Effector memory CD4-positive, alpha-beta T cell (primary cell): ENCODE measurements at regions not wholly inside any gene's neighbourhood (a gene's known extent, or its start where the extent isn't known, plus 50 kb on each side); places are given as distances from the start of the nearest gene placed in this dataset.

Experiments used
- DNase-seq, 3 donors: peaks; one replicate each; pipeline ENCODE4 v3.0.0-alpha.2; 2020
- H3K27ac ChIP-seq: 2 replicates; pipeline ENCODE4 v1.7.0; 2013; ENCODE audit warnings: mild to moderate bottlenecking, low read length, moderate library complexity; ENCODE audit not compliant: insufficient read depth, poor library complexity, severe bottlenecking
- H3K27me3 ChIP-seq: replicated peaks from 2 replicates; pipeline ENCODE4 v1.7.0; 2013; ENCODE audit warnings: mild to moderate bottlenecking, low read length; ENCODE audit not compliant: insufficient read depth, control insufficient read depth, poor library complexity, severe bottlenecking
- H3K36me3 ChIP-seq: 2 replicates; pipeline ENCODE4 v1.7.0; 2013; ENCODE audit warnings: mild to moderate bottlenecking, low read length, moderate library complexity; ENCODE audit not compliant: control insufficient read depth, insufficient read depth
- H3K4me1 ChIP-seq: 2 replicates; pipeline ENCODE4 v1.7.0; 2013; ENCODE audit warnings: low read length, mild to moderate bottlenecking; ENCODE audit not compliant: control insufficient read depth, insufficient read depth, poor library complexity, severe bottlenecking
- H3K4me3 ChIP-seq: 2 replicates; pipeline ENCODE4 v1.7.0; 2013; ENCODE audit warnings: low read length, low read depth, mild to moderate bottlenecking; ENCODE audit not compliant: insufficient read depth, poor library complexity, severe bottlenecking
- H3K9me3 ChIP-seq: 2 replicates; pipeline ENCODE4 v1.7.0; 2013; ENCODE audit warnings: mild to moderate bottlenecking, low read length, moderate library complexity; ENCODE audit not compliant: control insufficient read depth

DNA sequence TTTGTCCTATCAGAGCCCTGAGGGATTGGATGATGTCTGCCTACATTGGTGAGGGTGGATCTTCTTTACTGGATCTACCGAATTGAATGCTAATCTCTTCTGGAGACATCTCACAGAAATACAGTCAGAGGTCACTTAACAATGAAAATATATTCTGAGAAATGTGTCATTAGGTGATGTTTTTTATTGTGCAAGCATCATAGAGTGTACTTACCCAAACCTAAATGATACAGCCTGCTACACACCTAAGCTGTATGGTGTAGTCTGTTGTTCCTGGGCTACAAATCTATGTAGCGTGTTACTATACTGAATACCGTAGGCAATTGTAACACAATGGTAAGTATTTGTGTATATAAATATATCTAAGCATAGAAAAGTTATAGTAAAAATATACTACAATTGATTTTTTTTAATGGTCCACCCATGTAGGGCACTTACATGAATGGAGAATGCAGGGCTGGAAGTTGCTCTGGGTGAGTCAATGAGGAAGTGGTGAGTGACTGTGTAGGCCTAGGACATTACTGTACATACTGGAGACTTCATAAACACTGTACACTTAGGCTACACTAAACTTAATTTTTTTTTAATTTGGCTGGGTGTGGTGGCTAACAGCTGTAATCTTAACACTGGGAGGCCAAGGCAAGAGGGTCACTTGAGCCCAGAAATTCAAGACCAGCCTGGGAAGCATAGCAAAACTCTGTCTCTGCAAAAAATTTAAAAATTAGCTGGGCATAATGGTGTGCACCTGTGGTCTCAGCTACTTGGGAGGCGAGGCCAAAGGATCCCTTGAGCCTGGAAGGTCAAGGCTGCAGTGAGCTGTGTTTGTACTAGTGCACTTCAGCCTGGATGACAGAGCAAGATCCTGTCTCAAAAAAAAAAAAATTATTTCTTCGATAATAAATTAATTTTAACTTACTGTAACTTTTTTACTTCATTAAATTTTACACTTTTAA is 226.3 kb upstream of the UBE2E3 start:
- Histone ChIP-seq H3K9me3 (no peaks in the 10 kb centered on the region), H3K4me3 (no peak overlapping the region), H3K27me3 (no peaks in the 10 kb centered on the region), H3K4me1 (no peaks in the 10 kb centered on the region), H3K27ac (no peak overlapping the region), H3K36me3 (no peaks in the 10 kb centered on the region)
- DNase-seq: no peak

DNA sequence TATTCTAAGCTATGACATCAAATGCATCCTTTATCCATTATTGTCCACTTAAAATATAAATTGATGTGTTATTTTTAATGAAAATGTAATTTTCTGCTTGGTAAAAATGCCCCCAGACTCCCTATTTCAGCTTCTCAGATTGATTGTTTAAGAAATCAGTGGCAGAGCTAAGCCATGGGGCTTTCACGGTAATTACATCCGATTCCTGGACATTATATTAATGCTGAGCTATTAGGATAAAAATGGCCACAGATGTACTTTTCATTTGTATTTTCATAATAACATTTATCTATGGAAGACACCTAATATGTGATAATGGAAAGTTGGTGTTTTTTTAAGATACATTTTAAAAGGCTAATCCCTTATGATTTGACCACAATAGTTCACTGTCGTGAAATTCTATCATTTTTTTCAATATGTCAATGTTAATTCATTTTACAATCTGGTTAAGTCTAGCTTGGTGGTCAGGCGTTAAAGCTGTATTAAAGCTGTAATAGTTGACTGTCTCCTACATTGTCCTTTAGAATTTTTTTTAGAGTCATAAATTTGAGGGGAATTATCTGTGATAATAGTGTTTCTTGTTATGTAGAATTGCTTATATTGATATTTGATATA is 229.0 kb upstream of the UBE2E3 start:
- no peak for DNase-seq
- no peaks in the 10 kb centered on the region for H3K4me1 ChIP-seq
- H3K36me3 ChIP-seq: no peaks in the 10 kb centered on the region
- no peaks in the 10 kb centered on the region for H3K27me3 ChIP-seq
- no peak overlapping the region for H3K27ac ChIP-seq
- H3K4me3 ChIP-seq: no peak overlapping the region
- no peaks in the 10 kb centered on the region for H3K9me3 ChIP-seq

DNA sequence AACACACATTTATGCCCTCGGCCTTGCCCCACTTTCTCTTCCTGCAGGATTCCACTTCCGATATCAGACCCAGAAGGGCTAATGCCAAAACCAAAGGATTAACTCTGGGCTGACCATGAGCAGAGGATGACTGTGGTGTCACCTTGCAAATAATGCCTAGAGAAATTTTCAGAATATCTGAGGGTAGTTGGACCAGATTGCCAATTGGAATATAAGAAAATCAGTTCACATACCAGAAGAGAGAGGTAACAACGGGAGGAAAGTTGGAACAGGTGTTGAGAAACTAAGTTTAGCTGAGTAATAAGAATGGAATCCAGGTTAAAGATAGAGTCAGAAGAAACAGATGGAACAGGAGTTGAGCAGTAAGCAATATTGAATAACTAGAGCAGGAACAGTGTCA is 232.7 kb upstream of the UBE2E3 start:
- Histone ChIP-seq H3K27ac (no peak overlapping the region), H3K4me3 (no peak overlapping the region), H3K36me3 (no peaks in the 10 kb centered on the region), H3K27me3 (no peaks in the 10 kb centered on the region), H3K9me3 (no peaks in the 10 kb centered on the region), H3K4me1 (no peaks in the 10 kb centered on the region)
- no peak for DNase-seq

DNA sequence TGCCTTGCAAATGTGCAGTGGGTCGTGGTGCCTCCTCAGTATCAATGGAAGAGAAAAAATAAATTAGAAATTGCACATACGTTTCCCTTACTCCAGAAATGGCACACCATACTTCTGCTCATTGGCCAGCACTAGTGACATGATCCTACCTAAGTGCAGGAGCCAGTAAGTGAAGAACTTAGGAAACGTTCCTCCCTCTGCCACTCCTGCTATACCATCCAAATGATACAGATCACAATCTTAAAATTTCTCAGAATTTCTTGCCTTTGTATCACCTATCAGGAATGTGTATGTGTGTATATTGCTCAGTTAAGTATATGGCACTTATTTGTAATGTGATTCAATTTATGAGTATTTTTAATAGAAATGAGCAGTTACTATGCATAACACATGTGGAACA is 237.0 kb upstream of the UBE2E3 start:
- no peak overlapping the region for H3K4me3 ChIP-seq
- no peaks in the 10 kb centered on the region for H3K27me3 ChIP-seq
- H3K9me3 ChIP-seq: no peaks in the 10 kb centered on the region
- H3K27ac ChIP-seq: no peak overlapping the region
- no peaks in the 10 kb centered on the region for H3K4me1 ChIP-seq
- no peak for DNase-seq
- H3K36me3 ChIP-seq: no peaks in the 10 kb centered on the region

DNA sequence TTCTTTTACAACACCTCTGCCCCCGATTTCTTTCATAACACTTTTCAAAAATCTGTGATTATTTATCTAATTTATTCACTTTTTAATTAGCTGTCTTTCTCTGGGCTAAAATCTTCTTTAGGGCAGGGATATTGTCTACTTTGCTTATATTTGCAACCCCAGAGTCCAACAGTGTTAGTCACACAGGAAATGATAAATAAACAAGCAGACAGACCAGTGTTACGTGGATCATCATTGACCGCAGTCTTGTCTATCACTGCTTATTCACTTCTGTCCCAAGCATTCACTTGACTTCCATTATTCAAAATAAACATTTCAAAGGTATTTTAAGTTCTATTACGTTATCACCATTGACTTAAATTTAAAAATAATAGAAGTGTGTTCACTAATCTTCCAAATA is 237.6 kb upstream of the UBE2E3 start:
- H3K27ac ChIP-seq: no peak overlapping the region
- no peaks in the 10 kb centered on the region for H3K27me3 ChIP-seq
- no peak overlapping the region for H3K4me3 ChIP-seq
- no peaks in the 10 kb centered on the region for H3K4me1 ChIP-seq
- H3K36me3 ChIP-seq: no peaks in the 10 kb centered on the region
- no peak for DNase-seq
- H3K9me3 ChIP-seq: no peaks in the 10 kb centered on the region

DNA sequence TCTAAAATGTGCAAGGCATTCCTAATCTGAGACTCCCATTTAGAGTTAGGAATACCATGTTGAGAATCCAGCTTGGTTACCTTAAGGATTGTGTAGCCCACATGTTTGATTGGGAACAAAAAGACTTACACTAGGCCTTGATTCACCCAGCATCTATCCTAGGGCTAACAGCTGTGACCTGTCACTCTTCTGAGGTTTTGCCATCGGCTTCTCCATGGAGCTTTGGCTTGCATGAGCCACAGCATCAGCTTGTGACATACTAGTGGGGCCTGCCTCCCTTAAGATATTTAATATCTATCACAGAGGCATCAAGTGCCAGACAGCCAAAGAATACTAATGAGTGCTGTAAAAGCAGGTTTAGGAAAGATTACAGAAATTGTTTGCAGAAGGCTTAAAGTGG is 241.3 kb upstream of the UBE2E3 start:
- no peaks in the 10 kb centered on the region for H3K36me3 ChIP-seq
- no peak for DNase-seq
- no peak overlapping the region for H3K4me3 ChIP-seq
- no peaks in the 10 kb centered on the region for H3K4me1 ChIP-seq
- no peak overlapping the region for H3K27ac ChIP-seq
- H3K27me3 ChIP-seq: no peaks in the 10 kb centered on the region
- H3K9me3 ChIP-seq: no peaks in the 10 kb centered on the region

DNA sequence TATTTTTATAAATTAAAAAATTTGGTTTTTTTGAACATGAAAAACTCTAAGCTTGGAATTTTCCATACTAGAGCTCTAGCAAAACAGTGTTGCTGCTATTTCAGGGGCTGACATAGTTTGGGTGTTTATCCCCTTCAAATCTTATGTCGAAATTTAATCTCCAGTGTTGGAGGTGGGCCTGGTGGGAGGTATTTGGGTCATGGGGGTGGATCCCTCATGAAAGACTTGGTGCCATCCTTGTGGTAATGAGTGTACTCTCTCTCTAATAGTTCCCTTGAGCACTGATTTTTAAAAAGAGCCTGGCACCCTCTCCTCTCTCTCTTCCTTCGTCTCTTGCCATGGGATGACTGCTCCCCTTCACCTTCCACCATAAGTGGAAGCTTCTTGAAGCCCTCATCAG is 244.6 kb upstream of the UBE2E3 start:
- no peak overlapping the region for H3K4me3 ChIP-seq
- H3K27me3 ChIP-seq: no peaks in the 10 kb centered on the region
- no peak overlapping the region for H3K27ac ChIP-seq
- DNase-seq: no peak
- H3K4me1 ChIP-seq: no peaks in the 10 kb centered on the region
- no peaks in the 10 kb centered on the region for H3K36me3 ChIP-seq
- no peaks in the 10 kb centered on the region for H3K9me3 ChIP-seq

DNA sequence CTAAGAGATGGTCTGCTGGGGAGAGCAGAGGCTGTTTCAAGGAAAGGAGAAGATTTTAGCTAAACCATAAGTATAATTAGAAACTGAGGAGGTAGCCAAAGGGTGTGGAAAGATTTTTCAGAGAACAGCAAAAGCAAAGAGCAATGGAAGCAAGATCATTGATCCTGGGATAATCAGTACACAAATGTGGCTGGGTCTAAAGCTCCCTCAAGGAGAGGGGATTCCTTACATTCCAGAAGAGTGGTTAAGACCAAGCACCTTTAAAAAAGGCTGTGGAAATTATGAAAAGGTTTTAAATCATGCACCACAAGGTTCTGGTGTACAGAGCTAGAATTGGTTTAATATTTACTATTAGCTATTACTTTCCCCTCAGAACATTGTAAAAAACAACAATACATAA is 246.0 kb upstream of the UBE2E3 start:
- DNase-seq: no peak
- no peak overlapping the region for H3K27ac ChIP-seq

DNA sequence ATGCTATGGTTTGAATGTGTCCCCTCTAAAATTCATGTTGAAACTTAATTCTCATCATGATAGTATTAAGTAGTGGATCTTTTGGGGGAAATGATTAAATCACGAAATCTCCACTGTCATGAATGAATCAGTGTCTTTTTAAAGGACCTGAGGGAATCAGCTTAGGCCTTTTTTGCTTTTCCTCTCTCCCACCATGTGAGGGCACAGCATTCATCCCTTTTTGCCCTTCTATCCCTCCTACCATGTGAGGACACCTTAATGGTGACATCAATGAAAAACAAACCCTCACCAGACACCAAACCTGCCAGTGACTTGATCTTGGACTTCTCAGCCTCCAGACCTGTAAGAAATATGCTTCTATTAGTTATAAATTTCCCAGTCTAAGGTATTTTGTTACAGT is 247.1 kb upstream of the UBE2E3 start:
- Histone ChIP-seq H3K9me3 (no peaks in the 10 kb centered on the region), H3K36me3 (no peaks in the 10 kb centered on the region), H3K4me3 (no peak overlapping the region)

More for the DNA sequence above, 246.0 kb upstream of the UBE2E3 start:
- Histone ChIP-seq H3K4me3 (no peak overlapping the region), H3K36me3 (no peaks in the 10 kb centered on the region), H3K9me3 (no peaks in the 10 kb centered on the region), H3K27me3 (no peaks in the 10 kb centered on the region), H3K4me1 (no peaks in the 10 kb centered on the region)

DNA sequence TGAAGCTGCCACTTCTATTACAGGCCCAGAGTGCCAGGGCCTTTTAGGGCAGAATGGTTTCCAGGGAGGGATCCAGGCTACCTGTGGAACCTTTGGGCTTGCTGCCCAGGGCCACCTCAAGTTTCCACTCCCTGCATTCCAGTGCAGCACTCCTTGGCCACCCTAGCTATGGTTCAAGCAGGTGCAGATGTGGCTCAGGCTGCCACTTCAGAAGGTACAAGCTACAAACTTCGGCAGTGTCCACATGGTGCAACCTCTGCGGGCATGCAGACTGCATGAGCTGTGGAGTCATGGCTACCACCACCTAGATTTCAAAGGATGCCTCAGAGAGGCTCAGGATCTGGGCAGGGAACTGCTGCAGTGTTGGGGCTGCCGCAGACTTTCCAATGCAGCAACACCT is 248.1 kb upstream of the UBE2E3 start:
- H3K9me3 ChIP-seq: no peaks in the 10 kb centered on the region
- no peaks in the 10 kb centered on the region for H3K27me3 ChIP-seq
- H3K4me3 ChIP-seq: no peak overlapping the region
- H3K27ac ChIP-seq: no peak overlapping the region
- H3K36me3 ChIP-seq: no peaks in the 10 kb centered on the region
- no peaks in the 10 kb centered on the region for H3K4me1 ChIP-seq
- no peak for DNase-seq

More for the DNA sequence above, 247.1 kb upstream of the UBE2E3 start:
- Histone ChIP-seq H3K4me1 (no peaks in the 10 kb centered on the region), H3K27me3 (no peaks in the 10 kb centered on the region), H3K27ac (no peak overlapping the region)
- no peak for DNase-seq
